NCI-H2227 (cell line): ENCODE measurements at regions not wholly inside any gene's neighbourhood (a gene's known extent, or its start where the extent isn't known, plus 50 kb on each side); places are given as distances from the start of the nearest gene placed in this dataset.
"Not testable (repeated sequence)": the region's sequence is repeated elsewhere in the genome, so short reads cannot be mapped to it uniquely, and the experiment has no call there.

Experiments used
- DNase-seq: peaks from one replicate; lab custom pipeline; 2025; ENCODE audit not compliant: unreplicated experiment; lab: John Stamatoyannopoulos, UW

DNA sequence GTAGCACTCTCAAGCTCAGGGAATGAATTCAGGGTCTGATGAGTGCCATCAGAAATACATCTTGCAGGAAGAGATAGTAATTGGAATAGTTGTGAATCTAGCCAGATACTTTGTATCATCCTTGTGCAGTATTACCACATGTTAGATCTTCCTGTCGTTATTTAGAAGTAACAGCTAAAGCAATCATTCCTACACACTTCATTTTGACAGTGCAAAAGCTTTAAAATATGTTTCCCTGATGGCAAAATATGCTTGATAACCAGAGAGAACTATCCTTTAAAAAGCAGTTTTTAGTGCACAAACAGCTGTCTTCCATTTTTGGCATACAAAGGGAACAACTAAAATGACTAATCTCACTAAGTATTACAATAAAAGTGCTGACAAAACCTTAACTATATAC lies 149.5 kb upstream of the SLC38A2 start:
- no peak for DNase-seq

- no peak for DNase-seq
Observed at GRCh38 chr12:46521145-46521544, 148.6 kb upstream of the SLC38A2 start.

DNA sequence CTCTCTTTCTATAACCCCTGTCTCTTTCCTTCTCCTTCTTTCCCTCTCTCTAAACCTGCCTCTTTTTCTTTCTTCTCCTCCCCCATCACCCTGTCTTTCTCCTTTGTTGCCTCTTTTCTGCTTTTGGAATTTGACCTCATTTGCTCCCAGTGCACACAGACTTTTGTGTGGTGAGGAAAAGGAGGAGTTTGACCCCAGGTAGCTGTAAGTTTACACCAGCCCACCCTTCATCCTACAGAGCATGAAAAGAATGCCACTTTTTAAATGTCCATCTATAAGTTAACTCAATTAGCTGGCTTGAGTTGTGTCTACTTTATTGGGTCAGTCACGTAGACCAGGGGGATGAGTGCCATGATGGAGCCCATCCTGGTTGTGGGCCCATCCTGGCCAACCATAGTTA lies 146.8 kb upstream of the SLC38A2 start:
- no peak for DNase-seq

GRCh38 chr12:46518729-46519128 lies 146.2 kb upstream of the SLC38A2 start:
- no peak for DNase-seq

DNA sequence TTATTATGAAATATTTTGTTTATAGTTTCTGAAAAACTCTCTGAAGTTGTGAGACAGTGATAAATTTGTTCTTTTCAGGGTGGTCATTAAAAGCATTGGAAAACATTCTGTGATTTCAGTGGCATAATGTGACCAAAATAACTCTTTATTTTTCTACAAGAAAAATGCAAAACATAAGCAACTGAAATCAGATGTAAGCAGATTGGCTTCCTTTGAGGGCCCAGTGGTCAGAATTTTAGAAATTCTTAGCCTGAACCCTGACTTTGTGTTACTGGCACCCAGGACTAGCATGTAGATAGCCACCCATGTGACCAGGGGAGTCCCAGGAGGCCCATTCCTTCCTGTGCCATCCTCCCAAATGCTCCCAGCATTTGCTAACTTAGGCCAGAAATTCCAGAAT lies 145.6 kb upstream of the SLC38A2 start:
- DNase-seq, result no peak

DNA sequence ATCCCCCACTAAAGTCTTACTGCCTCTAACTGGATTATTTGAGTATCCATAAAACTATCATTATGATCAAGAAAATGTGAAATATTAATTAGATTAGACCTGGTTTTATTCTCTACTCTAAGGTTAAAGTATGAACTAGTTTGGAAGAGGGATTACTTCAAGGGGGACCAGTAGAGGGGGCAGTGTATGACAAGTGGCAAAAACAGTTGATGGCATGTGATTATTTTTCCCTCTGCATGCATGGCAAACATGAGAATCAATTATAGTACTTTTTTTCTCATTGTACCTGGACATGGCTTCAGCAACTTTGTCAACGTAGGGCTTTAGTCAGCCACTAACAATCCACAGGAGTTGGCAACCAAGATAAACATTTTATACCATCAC lies 145.0 kb upstream of the SLC38A2 start:
- no peak for DNase-seq

DNA sequence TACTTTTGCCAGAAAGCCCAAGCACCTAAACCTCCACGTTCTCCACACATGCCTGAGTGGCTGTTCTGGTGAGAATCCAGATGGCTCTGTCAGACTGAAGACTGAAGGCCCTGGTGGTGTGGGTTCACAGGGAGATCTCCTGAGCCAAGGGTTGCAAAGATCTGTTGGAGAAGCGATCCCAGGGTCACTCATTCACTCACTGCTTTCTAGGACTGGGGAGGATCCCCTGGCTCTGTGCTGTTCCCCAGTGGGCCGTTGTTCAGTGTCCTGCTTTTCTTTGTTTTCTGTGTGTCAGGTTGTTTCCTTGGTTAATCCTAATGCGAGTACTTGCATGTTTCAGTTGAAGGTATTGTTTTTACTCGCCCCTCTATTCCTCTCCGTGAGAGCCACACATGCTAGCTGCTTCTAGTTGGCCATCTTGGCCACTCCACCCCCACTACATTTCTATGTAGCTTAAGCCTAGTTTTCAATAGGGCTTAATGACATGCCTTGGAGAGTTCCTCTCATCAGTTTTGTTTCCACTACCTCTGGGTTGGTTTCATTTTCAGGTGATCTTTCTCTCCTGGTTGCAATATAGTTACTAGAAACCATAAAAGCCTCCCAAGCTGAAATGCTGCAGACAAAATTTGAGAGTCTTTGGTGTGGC lies 144.5 kb upstream of the SLC38A2 start:
- DNase-seq, result no peak

DNA sequence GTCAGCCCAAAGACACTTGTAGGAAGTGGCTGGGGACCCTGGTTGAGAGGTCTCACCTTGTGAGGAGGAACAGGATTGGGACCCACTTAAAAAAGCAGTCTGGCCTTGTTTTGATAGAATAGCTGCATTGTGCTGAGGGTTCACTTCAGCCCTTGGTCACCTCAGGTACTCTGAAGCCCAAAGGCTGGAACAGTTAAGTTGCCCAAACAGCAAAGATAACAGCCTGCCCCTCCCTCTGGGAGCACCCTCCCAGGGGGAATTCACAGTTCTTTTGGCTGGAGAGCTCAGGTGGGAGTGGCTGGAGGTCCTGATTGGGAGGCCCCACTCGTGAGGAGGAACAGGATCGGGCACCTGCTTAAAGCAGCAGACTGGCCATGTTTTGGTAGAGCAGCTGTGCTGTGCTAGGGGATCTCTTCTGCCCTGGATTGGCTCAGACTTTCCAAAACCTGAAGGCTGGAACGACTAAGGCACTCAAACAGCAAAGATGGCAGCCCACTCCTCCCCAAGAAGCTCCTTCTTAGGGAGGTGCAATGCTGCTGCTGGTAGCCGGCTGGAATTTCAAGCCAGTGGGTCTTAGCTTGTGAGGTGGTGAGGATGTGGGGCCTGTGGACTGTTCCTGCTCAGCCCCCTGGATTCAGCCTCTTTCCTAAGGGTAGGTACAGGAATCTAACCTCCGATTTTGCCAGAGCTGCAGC lies 143.8 kb upstream of the SLC38A2 start:
- DNase-seq, result no peak

GRCh38 chr12:46515829-46516228 lies 143.3 kb upstream of the SLC38A2 start:
- DNase-seq, result no peak

DNA sequence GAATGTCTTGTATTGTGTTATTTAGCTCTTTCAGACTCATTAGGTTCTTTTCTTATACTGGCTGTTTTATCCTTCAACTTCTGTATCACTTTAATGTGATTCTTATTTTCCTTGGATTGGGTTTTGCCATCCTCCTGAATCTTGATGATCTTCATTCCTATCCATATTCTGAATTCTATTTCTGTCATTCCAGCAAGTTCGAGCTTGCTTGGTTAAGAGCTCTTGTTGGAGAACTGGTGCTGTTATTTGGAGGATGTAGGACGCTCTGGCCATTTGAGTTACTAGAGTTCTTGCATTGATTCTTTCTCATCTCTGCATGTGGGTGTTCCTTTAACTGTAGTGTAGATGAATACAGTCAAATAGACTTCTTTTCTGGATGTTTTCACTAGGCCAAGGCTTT lies 142.3 kb upstream of the SLC38A2 start:
- no peak for DNase-seq

DNA sequence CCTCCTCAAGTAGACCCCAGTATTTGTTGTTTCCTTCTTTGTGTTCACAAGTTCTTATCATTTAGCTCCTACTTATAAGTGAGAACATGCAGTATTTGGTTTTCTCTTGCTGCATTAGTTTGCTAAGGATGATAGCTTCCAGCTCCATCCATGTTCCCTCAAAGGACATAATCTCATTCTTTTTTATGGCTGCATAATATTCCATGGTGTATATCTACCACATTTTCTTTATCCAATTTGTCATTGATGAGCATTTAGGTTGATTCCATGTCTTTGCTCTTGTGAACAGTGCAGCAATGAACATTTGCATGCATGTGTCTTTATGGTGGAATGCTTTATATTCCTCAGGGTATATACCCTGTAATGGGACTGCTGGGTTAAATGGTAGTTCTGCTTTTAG lies 137.7 kb upstream of the SLC38A2 start:
- DNase-seq, result not testable (repeated sequence)

DNA sequence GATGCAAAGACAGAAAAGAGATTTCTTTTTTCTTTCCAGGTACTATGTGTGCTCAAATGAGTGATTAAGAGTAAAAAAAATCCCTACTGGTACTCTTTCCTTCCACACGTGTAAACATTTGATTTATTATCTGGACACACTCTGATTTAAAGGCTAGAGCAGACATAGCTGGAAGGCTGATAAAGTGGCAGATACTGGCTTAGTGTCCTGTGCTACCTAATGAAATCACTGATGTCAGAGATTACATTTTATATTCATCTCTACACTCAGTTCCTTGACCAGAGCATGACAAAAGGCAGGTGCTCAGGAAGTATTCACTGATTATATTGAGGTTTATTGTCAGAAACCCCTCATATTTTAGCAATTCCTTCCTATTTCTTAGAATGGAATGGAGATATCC lies 136.6 kb upstream of the SLC38A2 start:
- no peak for DNase-seq

GRCh38 chr12:46508651-46509050 lies 136.1 kb upstream of the SLC38A2 start:
- DNase-seq, result no peak

- no peak for DNase-seq
Observed at GRCh38 chr12:46507766-46508165, 135.2 kb upstream of the SLC38A2 start.

DNA sequence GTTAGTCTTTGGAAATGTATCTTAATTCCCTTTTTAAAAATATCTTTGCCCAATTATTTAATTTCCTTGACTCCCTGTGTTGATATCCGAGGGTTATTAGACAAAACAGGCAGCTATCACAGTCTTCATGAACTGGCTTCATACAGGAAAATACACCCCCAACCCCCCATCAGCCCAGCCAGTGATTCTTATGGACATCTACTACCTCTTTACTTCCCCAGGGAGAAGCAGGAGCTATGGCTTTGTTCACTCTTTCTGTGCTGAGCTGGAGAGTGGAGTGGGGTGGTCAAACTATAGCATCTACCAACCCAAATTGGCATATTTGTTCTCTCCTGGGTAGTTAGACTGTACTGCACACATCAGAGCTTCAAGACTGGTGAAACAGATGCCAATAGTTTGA lies 134.4 kb upstream of the SLC38A2 start:
- no peak for DNase-seq

DNA sequence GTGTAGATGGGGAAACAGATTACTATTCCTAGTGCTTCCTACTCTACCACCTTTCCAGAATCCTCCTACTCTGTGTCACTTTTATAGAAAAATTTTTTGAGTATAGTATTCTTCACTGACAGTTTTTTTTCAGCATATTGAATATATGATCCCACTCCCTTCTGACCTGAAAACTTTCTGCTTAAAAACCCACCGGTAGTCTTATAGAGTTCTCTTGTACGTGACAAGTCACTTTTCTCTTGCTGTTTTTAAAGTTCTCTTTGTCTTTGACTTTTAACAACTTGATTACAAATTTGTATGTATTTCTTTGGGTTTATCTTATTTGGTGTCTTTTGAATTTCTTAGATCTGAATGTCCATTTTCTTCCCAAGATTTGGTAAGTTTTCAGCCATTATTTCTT lies 133.6 kb upstream of the SLC38A2 start:
- no peak for DNase-seq

DNA sequence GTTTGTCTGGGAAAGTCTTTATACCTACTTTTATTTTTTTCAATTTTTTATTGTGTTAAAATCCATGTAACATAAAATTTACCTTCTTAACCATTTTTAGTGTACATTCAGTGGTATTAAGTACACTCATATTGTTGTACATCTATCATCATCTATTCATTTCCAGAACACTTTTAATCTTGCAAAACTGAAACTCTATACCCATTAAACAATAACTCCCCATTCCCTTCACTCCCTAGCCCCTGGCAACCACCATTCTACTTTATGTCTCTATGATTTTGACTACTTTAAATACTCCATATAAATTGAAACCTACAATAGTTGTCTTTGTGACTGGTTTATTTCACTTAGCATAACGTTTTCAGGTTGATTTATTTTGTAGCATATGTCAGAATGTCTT lies 131.9 kb upstream of the SLC38A2 start:
- no peak for DNase-seq

DNA sequence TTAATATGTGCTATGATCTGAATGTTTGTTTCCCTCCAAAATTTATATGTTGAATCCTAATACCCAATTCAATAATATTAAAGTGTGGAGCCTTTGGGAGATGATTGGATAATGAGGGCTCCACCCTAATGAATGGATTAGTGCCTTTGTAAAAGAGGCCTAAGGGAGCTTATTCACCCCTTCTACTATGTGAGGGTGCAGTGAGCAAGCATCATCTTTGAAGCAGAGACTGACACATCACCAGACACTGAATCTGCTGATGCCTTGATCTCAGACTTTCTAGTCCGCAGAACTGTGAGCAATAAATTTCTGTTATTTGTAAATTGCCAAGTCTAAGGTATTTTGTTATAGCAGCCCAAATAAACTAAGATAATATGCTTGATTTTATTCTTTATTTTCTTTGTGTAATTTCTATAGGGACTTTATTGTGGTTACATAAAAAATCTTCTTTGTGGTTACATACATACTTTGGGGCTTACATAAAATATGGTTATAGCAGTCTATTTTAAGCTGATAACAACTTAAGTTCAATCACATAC lies 131.1 kb upstream of the SLC38A2 start:
- no peak for DNase-seq

- no peak for DNase-seq
Observed at GRCh38 chr12:46500673-46501072, 128.1 kb upstream of the SLC38A2 start.

- no peak for DNase-seq
Observed at GRCh38 chr12:46499901-46500300, 127.3 kb upstream of the SLC38A2 start.

DNA sequence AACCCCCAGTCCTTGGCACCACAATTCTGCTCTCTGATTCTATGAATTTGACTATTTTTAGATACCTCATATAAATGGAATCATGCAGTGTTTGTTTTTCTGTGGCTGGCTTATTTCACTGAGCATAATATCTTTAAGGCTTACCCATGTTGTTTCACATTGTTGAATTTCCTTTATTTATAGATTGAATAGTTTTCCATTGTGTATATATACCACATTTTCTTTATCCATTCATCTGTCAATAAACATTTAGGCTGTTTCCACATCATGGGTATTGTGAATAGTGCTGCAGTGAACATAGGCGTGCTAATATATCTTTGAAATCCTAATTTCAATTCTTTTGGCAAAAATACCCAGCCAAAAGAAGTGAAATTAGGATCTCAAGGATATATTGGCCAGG lies 126.7 kb upstream of the SLC38A2 start:
- DNase-seq, result no peak

GRCh38 chr12:46497739-46498138 lies 125.2 kb upstream of the SLC38A2 start:
- no peak for DNase-seq

- no peak for DNase-seq
Observed at GRCh38 chr12:46494424-46494823, 121.9 kb upstream of the SLC38A2 start.
